ENCODE measurements at regions not wholly inside any gene's neighbourhood (a gene's known extent, or its start where the extent isn't known, plus 50 kb on each side); places are given as distances from the start of the nearest gene placed in this dataset.

- TF ChIP-seq ZNF416 (CRISPR knock-in tag; IDR thresholded peaks at IDR 0.05): no peak
- TF ChIP-seq ESRRA (CRISPR knock-in tag; IDR thresholded peaks at IDR 0.05; ENCODE audit: borderline replicate concordance): no peak
- TF ChIP-seq CTCF (IDR thresholded peaks at IDR 0.05): no peak
- TF ChIP-seq, protein P1, sequence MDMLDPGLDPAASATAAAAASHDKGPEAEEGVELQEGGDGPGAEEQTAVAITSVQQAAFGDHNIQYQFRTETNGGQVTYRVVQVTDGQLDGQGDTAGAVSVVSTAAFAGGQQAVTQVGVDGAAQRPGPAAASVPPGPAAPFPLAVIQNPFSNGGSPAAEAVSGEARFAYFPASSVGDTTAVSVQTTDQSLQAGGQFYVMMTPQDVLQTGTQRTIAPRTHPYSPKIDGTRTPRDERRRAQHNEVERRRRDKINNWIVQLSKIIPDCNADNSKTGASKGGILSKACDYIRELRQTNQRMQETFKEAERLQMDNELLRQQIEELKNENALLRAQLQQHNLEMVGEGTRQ (CRISPR knock-in tag; IDR thresholded peaks at IDR 0.05): no peak
- no peak for TF ChIP-seq GRHL2 (CRISPR knock-in tag; IDR thresholded peaks at IDR 0.05; ENCODE audit: insufficient replicate concordance, severe bottlenecking)
- no peak for TF ChIP-seq NFYB (CRISPR knock-in tag; conservative IDR thresholded peaks at IDR 0.05; ENCODE audit: low read depth)
- no peak for TF ChIP-seq JUN (CRISPR knock-in tag; IDR thresholded peaks at IDR 0.05)
- no peak for TF ChIP-seq PREB (CRISPR knock-in tag; IDR thresholded peaks at IDR 0.05; ENCODE audit: borderline replicate concordance)
- no peak for TF ChIP-seq CREM (CRISPR knock-in tag; IDR thresholded peaks at IDR 0.05)
- no peak for TF ChIP-seq ETV6 (CRISPR knock-in tag; IDR thresholded peaks at IDR 0.05)
- TF ChIP-seq ZNF512 (CRISPR knock-in tag; IDR thresholded peaks at IDR 0.05; ENCODE audit: borderline replicate concordance): no peak
Measured at GRCh38 chr7:97313900-97314299, 196.4 kb downstream of the SDHAF3 start.

All from WTC11 (cell line).